Suprapubic skin (tissue), 4 donors: ENCODE measurements at regions not wholly inside any gene's neighbourhood (a gene's known extent, or its start where the extent isn't known, plus 50 kb on each side); places are given as distances from the start of the nearest gene placed in this dataset.

Experiments used
- EP300 ChIP-seq: sonication (generic); formaldehyde crosslinking; IDR thresholded peaks from one replicate; pipeline ENCODE4 v1.6.1; 2017; ENCODE audit warnings: antibody characterized with exemption
- POLR2AphosphoS5 ChIP-seq, 3 donors: sonication (generic); formaldehyde crosslinking; IDR thresholded peaks; one replicate each; pipeline ENCODE4 v1.6.1; 2017; ENCODE audit warnings: antibody characterized with exemption in 3 of 3
- TF ChIP-seq, protein P1 (sequence below), 2 donors: fragments of 200-600 bp in 1 of 2; fragments of 450-650 bp in 1 of 2; sonication (generic) in 1 of 2; IDR thresholded peaks; one replicate each; pipeline ENCODE4 v1.5.1; 2016 to 2019; ENCODE audit warnings: antibody characterized with exemption in 2 of 2, mild to moderate bottlenecking in 1 of 2, moderate library complexity in 1 of 2

GRCh38 chr6:68086199-68086598 is 548.9 kb upstream of the ADGRB3 start:
- TF ChIP-seq, protein P1, sequence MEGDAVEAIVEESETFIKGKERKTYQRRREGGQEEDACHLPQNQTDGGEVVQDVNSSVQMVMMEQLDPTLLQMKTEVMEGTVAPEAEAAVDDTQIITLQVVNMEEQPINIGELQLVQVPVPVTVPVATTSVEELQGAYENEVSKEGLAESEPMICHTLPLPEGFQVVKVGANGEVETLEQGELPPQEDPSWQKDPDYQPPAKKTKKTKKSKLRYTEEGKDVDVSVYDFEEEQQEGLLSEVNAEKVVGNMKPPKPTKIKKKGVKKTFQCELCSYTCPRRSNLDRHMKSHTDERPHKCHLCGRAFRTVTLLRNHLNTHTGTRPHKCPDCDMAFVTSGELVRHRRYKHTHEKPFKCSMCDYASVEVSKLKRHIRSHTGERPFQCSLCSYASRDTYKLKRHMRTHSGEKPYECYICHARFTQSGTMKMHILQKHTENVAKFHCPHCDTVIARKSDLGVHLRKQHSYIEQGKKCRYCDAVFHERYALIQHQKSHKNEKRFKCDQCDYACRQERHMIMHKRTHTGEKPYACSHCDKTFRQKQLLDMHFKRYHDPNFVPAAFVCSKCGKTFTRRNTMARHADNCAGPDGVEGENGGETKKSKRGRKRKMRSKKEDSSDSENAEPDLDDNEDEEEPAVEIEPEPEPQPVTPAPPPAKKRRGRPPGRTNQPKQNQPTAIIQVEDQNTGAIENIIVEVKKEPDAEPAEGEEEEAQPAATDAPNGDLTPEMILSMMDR (IDR thresholded peaks at IDR 0.05): no peak
- no peak for TF ChIP-seq EP300
- TF ChIP-seq POLR2AphosphoS5 (IDR thresholded peaks at IDR 0.05): no peak
